CD4-positive, alpha-beta T cell treated with Interleukin-10 for 1 hour (primary cell): ENCODE measurements at regions not wholly inside any gene's neighbourhood (a gene's known extent, or its start where the extent isn't known, plus 50 kb on each side); places are given as distances from the start of the nearest gene placed in this dataset.
"Not testable (repeated sequence)": the region's sequence is repeated elsewhere in the genome, so short reads cannot be mapped to it uniquely, and the experiment has no call there.

Experiments used
- DNase-seq: peaks from one replicate; pipeline ENCODE4 v3.0.0-alpha.2; 2020

- DNase-seq, result no peak
These were observed 202.8 kb upstream of the TSC22D1 start for GRCh38 chr13:44778761-44779484.

- DNase-seq, result not testable (repeated sequence)
These were observed 199.2 kb upstream of the TSC22D1 start for GRCh38 chr13:44775290-44775689.

DNA sequence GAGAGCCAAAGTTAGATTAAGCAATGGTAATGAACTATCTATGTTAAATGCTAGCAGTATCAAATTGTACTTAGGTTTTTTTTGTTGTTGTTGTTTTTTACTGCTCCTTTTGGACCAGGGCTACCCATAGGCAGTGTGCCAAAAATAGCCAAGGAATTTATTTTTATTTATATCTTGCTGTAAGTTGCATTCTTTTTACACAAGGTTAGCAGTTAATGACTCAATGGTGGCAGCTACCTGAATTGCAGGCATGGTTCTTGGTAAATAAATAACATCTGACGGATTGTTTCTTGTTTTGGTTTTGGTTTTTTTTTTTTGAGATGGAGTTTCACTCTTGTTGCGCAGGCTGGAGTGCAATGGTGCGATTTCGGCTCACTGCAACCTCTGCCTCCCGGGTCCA is 194.8 kb upstream of the TSC22D1 start:
- DNase-seq, result no peak

DNA sequence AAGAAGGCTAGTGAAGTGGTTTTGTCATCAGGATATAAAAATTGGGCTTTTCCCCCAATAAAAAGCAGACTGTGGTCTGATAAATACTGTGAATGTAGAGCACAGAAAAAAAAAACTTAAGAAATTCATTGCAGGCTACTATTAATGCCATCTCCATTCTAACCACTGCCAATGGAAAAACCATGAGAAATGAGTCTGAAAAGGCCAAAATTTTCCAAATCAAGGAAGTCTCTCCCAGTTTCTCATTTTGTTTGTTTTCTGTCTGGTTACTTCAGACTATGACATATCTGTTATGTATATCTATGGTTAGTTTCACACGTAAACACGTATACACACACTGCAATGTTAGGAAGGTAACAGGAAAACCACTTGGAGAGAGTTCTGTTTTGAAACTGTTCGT is 193.6 kb upstream of the TSC22D1 start:
- no peak for DNase-seq

- DNase-seq, result peak; percentile 3
These were observed 192.8 kb upstream of the TSC22D1 start for GRCh38 chr13:44768775-44769581.

GRCh38 chr13:44768239-44768638 is 192.1 kb upstream of the TSC22D1 start:
- peak; percentile 50 for DNase-seq

GRCh38 chr13:44765001-44765471 is 188.9 kb upstream of the TSC22D1 start:
- DNase-seq, result no peak

- DNase-seq, result no peak
These were observed 188.2 kb upstream of the TSC22D1 start for GRCh38 chr13:44764302-44764692.

DNA sequence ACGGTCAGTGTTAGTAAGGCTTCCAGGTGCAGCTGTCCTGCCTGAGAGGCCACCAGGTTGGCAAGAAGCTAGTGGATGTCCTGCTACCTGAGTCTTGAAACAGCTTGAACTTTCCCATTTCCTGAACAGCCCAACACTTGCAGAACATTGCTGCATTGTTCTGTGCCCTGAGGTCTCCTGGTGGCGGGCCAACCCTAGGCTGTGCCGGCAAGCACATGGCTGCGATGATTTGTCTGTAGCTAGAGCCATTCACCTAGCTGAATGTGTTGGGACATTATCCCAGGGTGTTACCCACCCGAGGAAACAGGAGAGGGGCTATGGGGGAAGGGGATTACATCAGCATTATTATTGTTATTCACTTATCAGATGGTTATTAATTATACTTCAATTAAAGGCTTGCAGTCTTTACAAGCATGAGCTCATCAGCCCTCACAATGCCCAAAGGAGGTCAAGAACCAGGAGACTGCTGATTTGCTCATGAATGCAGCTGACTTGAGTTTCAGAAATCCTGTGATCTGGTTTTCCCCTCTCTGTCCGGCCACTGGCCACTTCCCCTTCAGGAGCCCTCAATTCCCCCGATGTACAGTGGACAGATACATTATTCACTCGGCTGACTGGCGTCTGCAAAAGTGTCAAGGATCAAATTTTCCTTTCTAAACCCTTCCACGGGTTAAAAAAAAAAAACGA is 187.6 kb upstream of the TSC22D1 start:
- no peak for DNase-seq

GRCh38 chr13:44762911-44763310 is 186.8 kb upstream of the TSC22D1 start:
- no peak for DNase-seq

DNA sequence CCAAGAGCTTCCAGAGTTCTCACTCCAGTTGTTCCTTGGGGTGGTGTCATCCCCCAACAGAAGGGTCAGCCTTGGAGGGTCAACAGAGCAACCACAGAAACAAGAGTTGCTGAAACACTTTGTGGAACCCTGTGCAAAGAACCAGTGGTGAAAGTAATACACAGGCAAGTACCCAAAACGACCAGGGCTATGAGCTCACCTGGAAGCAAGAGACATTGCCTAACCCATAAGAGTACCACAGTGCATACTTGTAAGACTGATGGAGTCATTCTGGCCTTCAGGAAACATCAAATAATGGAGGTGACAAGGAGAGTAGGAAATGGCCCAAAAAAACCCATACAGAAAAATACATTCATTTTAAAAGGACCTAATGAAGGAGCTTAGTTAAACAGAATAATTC is 184.3 kb upstream of the TSC22D1 start:
- no peak for DNase-seq

GRCh38 chr13:44759384-44760360 is 183.5 kb upstream of the TSC22D1 start:
- no peak for DNase-seq

DNA sequence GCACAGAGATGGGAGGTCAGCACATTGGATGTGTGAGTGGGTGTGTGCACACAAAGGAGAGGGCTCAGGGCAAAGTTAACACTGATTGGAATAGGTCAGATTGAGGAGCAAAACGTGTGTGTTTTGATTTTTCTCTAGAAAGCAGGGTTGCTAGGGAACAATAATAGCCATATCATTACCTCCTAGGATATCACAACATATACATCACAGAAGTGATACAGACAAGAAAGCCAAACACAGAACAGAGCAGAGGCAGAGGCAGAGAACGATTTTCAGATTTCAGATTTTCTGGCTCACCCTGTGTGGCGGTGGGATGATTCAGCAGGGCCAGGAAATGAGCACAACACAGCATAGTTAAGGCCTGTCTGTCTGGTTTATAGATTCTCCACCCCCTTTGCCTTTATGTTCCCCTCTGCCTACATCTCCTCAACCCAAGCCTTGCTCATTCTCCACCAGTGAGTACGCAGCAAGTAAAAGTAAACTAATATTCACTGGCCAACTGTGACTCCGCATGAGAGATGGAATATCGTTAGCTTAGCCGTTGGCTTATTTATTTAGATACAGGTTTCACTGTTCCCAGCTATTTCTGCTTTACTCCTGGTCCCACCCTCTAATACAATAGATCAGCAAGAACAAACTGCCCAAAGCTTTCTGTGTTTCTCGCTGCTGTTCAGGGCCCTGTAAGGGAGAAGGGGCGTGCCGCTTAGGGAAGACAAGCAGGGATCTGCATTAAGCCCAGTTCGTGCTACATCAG is 182.7 kb upstream of the TSC22D1 start:
- no peak for DNase-seq

DNA sequence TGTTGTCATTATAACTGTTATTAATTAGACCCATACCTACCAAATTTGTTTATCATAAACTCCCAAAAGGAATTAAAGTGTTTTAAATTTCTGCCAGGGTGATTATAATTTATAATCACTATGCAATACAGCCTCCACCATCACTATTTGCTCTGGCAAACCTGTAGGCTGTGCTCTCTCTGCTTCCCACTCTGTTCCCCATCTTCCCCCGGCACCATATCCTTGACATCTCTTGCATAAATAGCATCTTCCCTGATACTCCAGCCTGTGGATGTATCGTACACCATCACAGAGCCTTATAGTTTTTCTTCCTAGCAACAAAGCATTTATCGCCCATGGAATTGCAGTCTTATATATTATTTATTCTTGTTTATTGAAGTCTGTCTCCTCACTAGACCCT is 181.5 kb upstream of the TSC22D1 start:
- no peak for DNase-seq

GRCh38 chr13:44756276-44756810 is 180.2 kb upstream of the TSC22D1 start:
- no peak for DNase-seq

- DNase-seq, result no peak
These were observed 179.7 kb upstream of the TSC22D1 start for GRCh38 chr13:44755872-44756271.

DNA sequence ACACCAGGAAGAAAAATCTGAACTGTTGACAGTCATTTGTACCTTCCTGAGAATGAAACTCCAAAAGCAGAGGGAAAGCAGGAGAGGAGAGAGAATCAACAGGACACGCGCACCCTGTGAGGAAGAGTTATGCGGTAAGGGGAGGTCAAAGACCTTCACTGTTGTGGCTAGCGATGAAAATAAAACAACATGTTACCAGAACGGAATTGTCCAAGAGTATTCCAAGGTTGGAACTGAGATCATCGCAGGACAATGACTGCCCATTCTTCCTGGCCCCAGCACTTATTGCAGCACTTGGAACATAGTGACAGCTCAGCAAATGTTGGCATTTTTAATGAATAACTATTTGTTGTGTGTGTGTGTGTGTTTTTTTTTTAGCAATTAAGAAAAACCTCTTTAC is 176.0 kb upstream of the TSC22D1 start:
- DNase-seq, result no peak

- DNase-seq, result no peak
These were observed 174.5 kb upstream of the TSC22D1 start for GRCh38 chr13:44750630-44751029.

- no peak for DNase-seq
These were observed 173.8 kb upstream of the TSC22D1 start for GRCh38 chr13:44749906-44750305.

DNA sequence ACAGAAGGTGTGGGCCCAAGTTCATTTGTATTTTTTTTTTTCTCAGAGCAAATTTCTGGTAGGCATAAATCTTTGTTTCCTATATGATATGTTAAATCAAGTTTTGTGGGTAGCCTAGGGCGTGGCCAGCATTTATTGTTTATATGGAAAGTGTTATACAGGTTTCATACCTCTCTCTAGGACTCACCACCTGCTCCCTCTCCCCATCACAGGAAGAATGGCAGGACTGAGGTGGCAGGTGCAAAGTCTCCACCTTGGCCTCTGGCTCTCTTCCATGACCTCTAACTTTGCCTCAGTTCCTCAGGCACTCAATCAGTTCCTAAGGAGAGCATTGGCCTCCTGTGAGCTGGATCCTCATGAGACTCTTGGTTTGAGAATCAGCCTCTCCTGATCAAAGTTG is 172.3 kb upstream of the TSC22D1 start:
- no peak for DNase-seq

GRCh38 chr13:44747179-44747578 is 171.0 kb upstream of the TSC22D1 start:
- DNase-seq, result no peak
